Heart left ventricle (tissue), 13 donors: ENCODE measurements at regions not wholly inside any gene's neighbourhood (a gene's known extent, or its start where the extent isn't known, plus 50 kb on each side); places are given as distances from the start of the nearest gene placed in this dataset.

Experiments used
- POLR2A ChIP-seq, 2 donors: fragments of 450-650 bp; IDR thresholded peaks; one replicate each; pipeline ENCODE4 v1.6.1; 2017; ENCODE audit warnings: antibody characterized with exemption in 2 of 2, mild to moderate bottlenecking in 2 of 2, moderate library complexity in 2 of 2
- TF ChIP-seq, protein P1 (sequence below), 12 donors: fragments of 200-600 bp; sonication (generic) in 4 of 12; IDR thresholded peaks; one replicate each; pipeline versions ENCODE4 v1.5.0 to v1.8.0; 2018 to 2022; ENCODE audit warnings: antibody characterized with exemption in 12 of 12, mild to moderate bottlenecking in 5 of 12
- donor health status: ischemic (EF 13 %, LVEDD 7.1; RV severe dilation, severe dysfunction).
- donor health status: DM: no; HTN: yes; CAD: no.
- donor health status: DM: no; HTN: no; CAD: no.
- donor health status: ischemic (EF 25% LVEDD 6.9; RV normal size, moderate dysfunction).
- donor health status: ischemic (EF 25% LVEDD 5.7; RV mildly dilated, moderate dysfunction).
- donor health status: ischemic (EF 35%, LVEDD 5.7; RV mildly dilated, moderate dysfunction).
- donor health status: nonischemic (EF 11% LVEDD 7.7; RV severe dilation, severe dysfunction).
- donor health status: DM: yes; HTN: yes; CAD: no.
- donor health status: PGD.
- donor health status: ischemic (EF 29% LVEDD 5.4; RV normal size, mild dysfunction).
- donor health status: nonischemic (EF 23%, LVEDD 6.1; RV moderate dilation, normal function).

GRCh38 chr12:23083267-23083666 lies 458.3 kb downstream of the ETNK1 start:
- TF ChIP-seq POLR2A (IDR thresholded peaks at IDR 0.05) = no peak
- TF ChIP-seq, protein P1, sequence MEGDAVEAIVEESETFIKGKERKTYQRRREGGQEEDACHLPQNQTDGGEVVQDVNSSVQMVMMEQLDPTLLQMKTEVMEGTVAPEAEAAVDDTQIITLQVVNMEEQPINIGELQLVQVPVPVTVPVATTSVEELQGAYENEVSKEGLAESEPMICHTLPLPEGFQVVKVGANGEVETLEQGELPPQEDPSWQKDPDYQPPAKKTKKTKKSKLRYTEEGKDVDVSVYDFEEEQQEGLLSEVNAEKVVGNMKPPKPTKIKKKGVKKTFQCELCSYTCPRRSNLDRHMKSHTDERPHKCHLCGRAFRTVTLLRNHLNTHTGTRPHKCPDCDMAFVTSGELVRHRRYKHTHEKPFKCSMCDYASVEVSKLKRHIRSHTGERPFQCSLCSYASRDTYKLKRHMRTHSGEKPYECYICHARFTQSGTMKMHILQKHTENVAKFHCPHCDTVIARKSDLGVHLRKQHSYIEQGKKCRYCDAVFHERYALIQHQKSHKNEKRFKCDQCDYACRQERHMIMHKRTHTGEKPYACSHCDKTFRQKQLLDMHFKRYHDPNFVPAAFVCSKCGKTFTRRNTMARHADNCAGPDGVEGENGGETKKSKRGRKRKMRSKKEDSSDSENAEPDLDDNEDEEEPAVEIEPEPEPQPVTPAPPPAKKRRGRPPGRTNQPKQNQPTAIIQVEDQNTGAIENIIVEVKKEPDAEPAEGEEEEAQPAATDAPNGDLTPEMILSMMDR (IDR thresholded peaks at IDR 0.05) = no peak
